ENCODE measurements at regions not wholly inside any gene's neighbourhood (a gene's known extent, or its start where the extent isn't known, plus 50 kb on each side); places are given as distances from the start of the nearest gene placed in this dataset.

DNA sequence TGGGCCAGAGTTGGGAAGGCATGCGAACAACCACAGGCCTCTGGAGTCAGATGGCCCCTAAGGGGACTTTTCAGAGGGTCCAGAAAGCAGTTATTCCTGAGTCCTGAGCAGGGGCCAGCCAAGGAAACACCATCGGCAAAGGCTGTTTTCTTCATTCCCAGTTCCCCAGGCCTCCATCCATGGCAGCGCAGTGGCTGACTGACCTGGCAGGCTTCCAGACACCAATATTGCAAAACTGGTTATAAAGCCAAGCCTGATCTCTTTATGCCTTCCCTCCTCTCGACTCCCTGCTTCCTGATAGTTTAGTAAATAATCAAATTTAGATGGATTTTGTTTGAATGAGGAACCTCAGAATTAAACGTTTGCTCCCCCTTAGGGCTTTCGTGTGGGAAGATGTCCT lies 133.4 kb upstream of the ITGA6 start:
- FAIRE-seq, result no peak
- H3K27me3 ChIP-seq (ENCODE audit: control insufficient read depth, insufficient read depth, low read length), result no peaks in the 10 kb centered on the region

GRCh38 chr2:172294983-172295382 lies 132.4 kb upstream of the ITGA6 start:
- TF ChIP-seq, protein P1, sequence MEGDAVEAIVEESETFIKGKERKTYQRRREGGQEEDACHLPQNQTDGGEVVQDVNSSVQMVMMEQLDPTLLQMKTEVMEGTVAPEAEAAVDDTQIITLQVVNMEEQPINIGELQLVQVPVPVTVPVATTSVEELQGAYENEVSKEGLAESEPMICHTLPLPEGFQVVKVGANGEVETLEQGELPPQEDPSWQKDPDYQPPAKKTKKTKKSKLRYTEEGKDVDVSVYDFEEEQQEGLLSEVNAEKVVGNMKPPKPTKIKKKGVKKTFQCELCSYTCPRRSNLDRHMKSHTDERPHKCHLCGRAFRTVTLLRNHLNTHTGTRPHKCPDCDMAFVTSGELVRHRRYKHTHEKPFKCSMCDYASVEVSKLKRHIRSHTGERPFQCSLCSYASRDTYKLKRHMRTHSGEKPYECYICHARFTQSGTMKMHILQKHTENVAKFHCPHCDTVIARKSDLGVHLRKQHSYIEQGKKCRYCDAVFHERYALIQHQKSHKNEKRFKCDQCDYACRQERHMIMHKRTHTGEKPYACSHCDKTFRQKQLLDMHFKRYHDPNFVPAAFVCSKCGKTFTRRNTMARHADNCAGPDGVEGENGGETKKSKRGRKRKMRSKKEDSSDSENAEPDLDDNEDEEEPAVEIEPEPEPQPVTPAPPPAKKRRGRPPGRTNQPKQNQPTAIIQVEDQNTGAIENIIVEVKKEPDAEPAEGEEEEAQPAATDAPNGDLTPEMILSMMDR (IDR thresholded peaks at IDR 0.05; ENCODE audit: borderline replicate concordance, extremely low read depth, insufficient read depth), result no peak
- Histone ChIP-seq H3K4me3 (ENCODE audit: low read length in 3 of 3) (no peak overlapping the region), H3K27me3 (ENCODE audit: control insufficient read depth, insufficient read depth, low read length) (no peaks in the 10 kb centered on the region), H3K36me3 (ENCODE audit: control insufficient read depth in 2 of 3, insufficient read depth in 3 of 3, low read length in 3 of 3) (no peaks in the 10 kb centered on the region), H3K27ac (ENCODE audit: low read depth in 2 of 2, low read length in 2 of 2) (no peak overlapping the region), H3K9me3 (ENCODE audit: control insufficient read depth in 2 of 3, insufficient read depth in 1 of 3, low read length in 3 of 3) (no peaks in the 10 kb centered on the region), H3K4me1 (ENCODE audit: control insufficient read depth in 2 of 3, insufficient read depth in 2 of 3, low read depth in 1 of 3, low read length in 3 of 3) (peaks cover 0 to 5% (median 2%) of the 10 kb centered on the region in 3 donors), H3K9ac (ENCODE audit: low read length in 3 of 3) (no peak overlapping the region)
- DNase-seq (no peak), FAIRE-seq (no peak)
- intact Hi-C loops (cut with DNase I), result no loop called here

More for the DNA sequence above, 133.4 kb upstream of the ITGA6 start:
- Histone ChIP-seq H3K4me3 (ENCODE audit: low read length in 3 of 3) (no peak overlapping the region), H3K9ac (ENCODE audit: low read length in 3 of 3) (no peak overlapping the region), H3K9me3 (ENCODE audit: control insufficient read depth in 2 of 3, insufficient read depth in 1 of 3, low read length in 3 of 3) (no peaks in the 10 kb centered on the region), H3K36me3 (ENCODE audit: control insufficient read depth in 2 of 3, insufficient read depth in 3 of 3, low read length in 3 of 3) (no peaks in the 10 kb centered on the region), H3K4me1 (ENCODE audit: control insufficient read depth in 2 of 3, insufficient read depth in 2 of 3, low read depth in 1 of 3, low read length in 3 of 3) (peaks cover 0 to 5% (median 0%) of the 10 kb centered on the region in 3 donors), H3K27ac (ENCODE audit: low read depth in 2 of 2, low read length in 2 of 2) (no peak overlapping the region)
- TF ChIP-seq, protein P1 (IDR thresholded peaks at IDR 0.05; ENCODE audit: borderline replicate concordance, extremely low read depth, insufficient read depth), result no peak
- intact Hi-C loops (cut with DNase I), result no loop called here
- peak in 3 of 5 donors; percentile 68 to 73 (median 71) for DNase-seq

GRCh38 chr2:172295677-172296076 lies 131.7 kb upstream of the ITGA6 start:
- intact Hi-C loops (cut with DNase I), result no loop called here
- no peak for FAIRE-seq
- no peaks in the 10 kb centered on the region for H3K27me3 ChIP-seq (ENCODE audit: control insufficient read depth, insufficient read depth, low read length)
- H3K36me3 ChIP-seq (ENCODE audit: control insufficient read depth in 2 of 3, insufficient read depth in 3 of 3, low read length in 3 of 3), result no peaks in the 10 kb centered on the region
- no peak overlapping the region for H3K9ac ChIP-seq (ENCODE audit: low read length in 3 of 3)
- H3K4me1 ChIP-seq (ENCODE audit: control insufficient read depth in 2 of 3, insufficient read depth in 2 of 3, low read depth in 1 of 3, low read length in 3 of 3), result peaks cover 0 to 5% (median 2%) of the 10 kb centered on the region in 3 donors
- DNase-seq, result no peak
- H3K4me3 ChIP-seq (ENCODE audit: low read length in 3 of 3), result no peak overlapping the region
- TF ChIP-seq, protein P1 (IDR thresholded peaks at IDR 0.05; ENCODE audit: borderline replicate concordance, extremely low read depth, insufficient read depth), result no peak
- no peaks in the 10 kb centered on the region for H3K9me3 ChIP-seq (ENCODE audit: control insufficient read depth in 2 of 3, insufficient read depth in 1 of 3, low read length in 3 of 3)
- H3K27ac ChIP-seq (ENCODE audit: low read depth in 2 of 2, low read length in 2 of 2), result no peak overlapping the region
